ENCODE measurements at regions not wholly inside any gene's neighbourhood (a gene's known extent, or its start where the extent isn't known, plus 50 kb on each side); places are given as distances from the start of the nearest gene placed in this dataset.

GRCh38 chr14:98958048-98958631, 313.9 kb downstream of the BCL11B start:
- H3K4me3 ChIP-seq (ENCODE audit: low read length): no peak overlapping the region
- TF ChIP-seq CTCF (conservative IDR thresholded peaks at IDR 0.05; ENCODE audit: low read depth, low read length): no peak
- DNase-seq (ENCODE audit: low read depth): no peak

- no peak for DNase-seq (ENCODE audit: low read depth)
- TF ChIP-seq CTCF (conservative IDR thresholded peaks at IDR 0.05; ENCODE audit: low read depth, low read length): no peak
- no peak overlapping the region for H3K4me3 ChIP-seq (ENCODE audit: low read length)
Observed at GRCh38 chr14:98958632-98959031, 313.4 kb downstream of the BCL11B start.

GRCh38 chr14:98959410-98959809, 312.6 kb downstream of the BCL11B start:
- DNase-seq (ENCODE audit: low read depth): no peak
- TF ChIP-seq CTCF (conservative IDR thresholded peaks at IDR 0.05; ENCODE audit: low read depth, low read length): no peak
- H3K4me3 ChIP-seq (ENCODE audit: low read length): no peak overlapping the region

- no peak for TF ChIP-seq CTCF (conservative IDR thresholded peaks at IDR 0.05; ENCODE audit: low read depth, low read length)
- no peak overlapping the region for H3K4me3 ChIP-seq (ENCODE audit: low read length)
Observed at GRCh38 chr14:98959958-98960616, 311.9 kb downstream of the BCL11B start.

GRCh38 chr14:98960617-98961013, 311.4 kb downstream of the BCL11B start:
- no peak for TF ChIP-seq CTCF (conservative IDR thresholded peaks at IDR 0.05; ENCODE audit: low read depth, low read length)
- no peak overlapping the region for H3K4me3 ChIP-seq (ENCODE audit: low read length)
- no peak for DNase-seq (ENCODE audit: low read depth)

More at GRCh38 chr14:98959958-98960616, 311.9 kb downstream of the BCL11B start:
- DNase-seq (ENCODE audit: low read depth): no peak

GRCh38 chr14:98961191-98961590, 310.8 kb downstream of the BCL11B start:
- TF ChIP-seq CTCF (conservative IDR thresholded peaks at IDR 0.05; ENCODE audit: low read depth, low read length): no peak
- no peak for DNase-seq (ENCODE audit: low read depth)
- no peak overlapping the region for H3K4me3 ChIP-seq (ENCODE audit: low read length)

- TF ChIP-seq CTCF (conservative IDR thresholded peaks at IDR 0.05; ENCODE audit: low read depth, low read length): no peak
- no peak overlapping the region for H3K4me3 ChIP-seq (ENCODE audit: low read length)
- DNase-seq (ENCODE audit: low read depth): no peak
Observed at GRCh38 chr14:98962118-98962517, 309.9 kb downstream of the BCL11B start.

All from retinal pigment epithelial cell (primary cell).